ENCODE measurements at regions not wholly inside any gene's neighbourhood (a gene's known extent, or its start where the extent isn't known, plus 50 kb on each side); places are given as distances from the start of the nearest gene placed in this dataset.

GRCh38 chr2:194304191-194304590 is 1352.8 kb upstream of the SLC39A10 start:
- no peak for TF ChIP-seq CTCF (IDR thresholded peaks at IDR 0.05; ENCODE audit: extremely low read depth, low read depth, low read length)

GRCh38 chr2:194301946-194302345 is 1355.1 kb upstream of the SLC39A10 start:
- no peaks in the 10 kb centered on the region for H4K20me1 ChIP-seq (ENCODE audit: insufficient read depth, low read length)
- no peak for TF ChIP-seq CTCF (IDR thresholded peaks at IDR 0.05; ENCODE audit: extremely low read depth, low read depth, low read length)
- H3K36me3 ChIP-seq (ENCODE audit: insufficient read depth, low read length), result no peaks in the 10 kb centered on the region
- no peak overlapping the region for H3K4me3 ChIP-seq (ENCODE audit: insufficient read depth, low read length)
- no peak overlapping the region for H3K4me2 ChIP-seq (ENCODE audit: insufficient read depth, low read length)
- H3K4me1 ChIP-seq (ENCODE audit: insufficient read depth, low read length), result no peaks in the 10 kb centered on the region
- H3K27me3 ChIP-seq (ENCODE audit: insufficient read depth, low read length), result no peaks in the 10 kb centered on the region
- H3K27ac ChIP-seq (ENCODE audit: low read depth, low read length), result no peak overlapping the region
- DNase-seq (ENCODE audit: insufficient read length, low spot score, missing footprints), result no peak
- no peaks in the 10 kb centered on the region for H3K9me3 ChIP-seq (ENCODE audit: low read depth, low read length)
- H3K79me2 ChIP-seq (ENCODE audit: insufficient read depth, low read length), result no peaks in the 10 kb centered on the region
- H2AFZ ChIP-seq (ENCODE audit: low read length), result no peak overlapping the region

More at GRCh38 chr2:194304191-194304590, 1352.8 kb upstream of the SLC39A10 start:
- Histone ChIP-seq H3K4me1 (ENCODE audit: insufficient read depth, low read length) (no peaks in the 10 kb centered on the region), H3K27me3 (ENCODE audit: insufficient read depth, low read length) (no peaks in the 10 kb centered on the region), H3K4me3 (ENCODE audit: insufficient read depth, low read length) (no peak overlapping the region), H3K36me3 (ENCODE audit: insufficient read depth, low read length) (no peaks in the 10 kb centered on the region), H3K4me2 (ENCODE audit: insufficient read depth, low read length) (no peak overlapping the region), H3K27ac (ENCODE audit: low read depth, low read length) (no peak overlapping the region), H4K20me1 (ENCODE audit: insufficient read depth, low read length) (no peaks in the 10 kb centered on the region), H2AFZ (ENCODE audit: low read length) (no peak overlapping the region), H3K79me2 (ENCODE audit: insufficient read depth, low read length) (no peaks in the 10 kb centered on the region), H3K9me3 (ENCODE audit: low read depth, low read length) (no peaks in the 10 kb centered on the region)
- DNase-seq (ENCODE audit: insufficient read length, low spot score, missing footprints), result no peak

- Histone ChIP-seq H3K79me2 (ENCODE audit: insufficient read depth, low read length) (no peaks in the 10 kb centered on the region), H2AFZ (ENCODE audit: low read length) (no peak overlapping the region), H3K36me3 (ENCODE audit: insufficient read depth, low read length) (no peaks in the 10 kb centered on the region), H3K27me3 (ENCODE audit: insufficient read depth, low read length) (no peaks in the 10 kb centered on the region), H3K4me1 (ENCODE audit: insufficient read depth, low read length) (no peaks in the 10 kb centered on the region), H3K4me3 (ENCODE audit: insufficient read depth, low read length) (no peak overlapping the region), H3K4me2 (ENCODE audit: insufficient read depth, low read length) (no peak overlapping the region), H4K20me1 (ENCODE audit: insufficient read depth, low read length) (no peaks in the 10 kb centered on the region), H3K9me3 (ENCODE audit: low read depth, low read length) (no peaks in the 10 kb centered on the region), H3K27ac (ENCODE audit: low read depth, low read length) (no peak overlapping the region)
- DNase-seq (ENCODE audit: insufficient read length, low spot score, missing footprints), result no peak
- TF ChIP-seq CTCF (IDR thresholded peaks at IDR 0.05; ENCODE audit: extremely low read depth, low read depth, low read length), result no peak
These were observed 1362.9 kb upstream of the SLC39A10 start for GRCh38 chr2:194294156-194294555.

- Histone ChIP-seq H3K27ac (ENCODE audit: low read depth, low read length) (no peak overlapping the region), H3K36me3 (ENCODE audit: insufficient read depth, low read length) (no peaks in the 10 kb centered on the region), H3K4me3 (ENCODE audit: insufficient read depth, low read length) (no peak overlapping the region), H3K4me2 (ENCODE audit: insufficient read depth, low read length) (no peak overlapping the region), H3K79me2 (ENCODE audit: insufficient read depth, low read length) (no peaks in the 10 kb centered on the region), H4K20me1 (ENCODE audit: insufficient read depth, low read length) (no peaks in the 10 kb centered on the region), H3K9me3 (ENCODE audit: low read depth, low read length) (no peaks in the 10 kb centered on the region), H3K27me3 (ENCODE audit: insufficient read depth, low read length) (no peaks in the 10 kb centered on the region), H3K4me1 (ENCODE audit: insufficient read depth, low read length) (no peaks in the 10 kb centered on the region), H2AFZ (ENCODE audit: low read length) (no peak overlapping the region)
- no peak for TF ChIP-seq CTCF (IDR thresholded peaks at IDR 0.05; ENCODE audit: extremely low read depth, low read depth, low read length)
- no peak for DNase-seq (ENCODE audit: insufficient read length, low spot score, missing footprints)
These were observed 1365.9 kb upstream of the SLC39A10 start for GRCh38 chr2:194291104-194291503.

All from osteoblast (primary cell).